CD1c-positive myeloid dendritic cell (primary cell): ENCODE measurements at regions not wholly inside any gene's neighbourhood (a gene's known extent, or its start where the extent isn't known, plus 50 kb on each side); places are given as distances from the start of the nearest gene placed in this dataset.
A peak's percentile ranks its signal among the peaks of the same experiment; 100 is the strongest.
"Not testable (repeated sequence)": the region's sequence is repeated elsewhere in the genome, so short reads cannot be mapped to it uniquely, and the experiment has no call there.

Experiments used
- DNase-seq: peaks from one replicate; pipeline ENCODE4 v3.0.0-alpha.2; 2016; ENCODE audit errors: extremely low spot score

GRCh38 chr11:89614428-89614827 is 95.7 kb upstream of the TRIM77 start:
- not testable (repeated sequence) for DNase-seq

GRCh38 chr11:89615642-89616041 is 94.5 kb upstream of the TRIM77 start:
- not testable (repeated sequence) for DNase-seq

- DNase-seq: not testable (repeated sequence)
Measured at GRCh38 chr11:89616161-89616560, 93.9 kb upstream of the TRIM77 start.

- not testable (repeated sequence) for DNase-seq
Measured at GRCh38 chr11:89616999-89617602, 93.0 kb upstream of the TRIM77 start.

GRCh38 chr11:89620721-89621120 is 89.4 kb upstream of the TRIM77 start:
- not testable (repeated sequence) for DNase-seq

GRCh38 chr11:89625171-89625570 is 84.9 kb upstream of the TRIM77 start:
- DNase-seq: no peak

- DNase-seq: no peak
Measured at GRCh38 chr11:89626366-89626765, 83.7 kb upstream of the TRIM77 start.

GRCh38 chr11:89626881-89627280 is 83.2 kb upstream of the TRIM77 start:
- DNase-seq: peak; percentile 23

GRCh38 chr11:89633135-89633705 is 76.9 kb upstream of the TRIM77 start:
- no peak for DNase-seq

- not testable (repeated sequence) for DNase-seq
Measured at GRCh38 chr11:89640777-89641176, 69.3 kb upstream of the TRIM77 start.

GRCh38 chr11:89648232-89648631 is 61.9 kb upstream of the TRIM77 start:
- DNase-seq: not testable (repeated sequence)

- DNase-seq: not testable (repeated sequence)
Measured at GRCh38 chr11:89648996-89649395, 61.1 kb upstream of the TRIM77 start.

- not testable (repeated sequence) for DNase-seq
Measured at GRCh38 chr11:89654669-89655068, 55.4 kb upstream of the TRIM77 start.

- not testable (repeated sequence) for DNase-seq
Measured at GRCh38 chr11:89658767-89659166, 51.3 kb upstream of the TRIM77 start.

- not testable (repeated sequence) for DNase-seq
Measured at GRCh38 chr11:89659414-89659813, 50.7 kb upstream of the TRIM77 start.

GRCh38 chr11:89660234-89660633 is 49.9 kb upstream of the TRIM77 start:
- no peak for DNase-seq
